OCI-LY1 (cell line): ENCODE measurements at regions not wholly inside any gene's neighbourhood (a gene's known extent, or its start where the extent isn't known, plus 50 kb on each side); places are given as distances from the start of the nearest gene placed in this dataset.

Experiments used
- CTCF ChIP-seq: fragments of 200-600 bp; sonication (generic), shearing (Covaris generic); IDR thresholded peaks from 2 replicates; pipeline ENCODE4 v1.5.1; 2017; ENCODE audit warnings: mild to moderate bottlenecking, antibody characterized with exemption, low read length, moderate library complexity, mixed read lengths
- EZH2 ChIP-seq: fragments of 200-600 bp; sonication (generic), shearing (Covaris generic); IDR thresholded peaks from 2 replicates; pipeline ENCODE4 v1.8.0; 2017; ENCODE audit warnings: borderline replicate concordance, mixed run types, mild to moderate bottlenecking, antibody characterized with exemption, low read length, moderate library complexity, mixed read lengths

- TF ChIP-seq CTCF, result no peak
- no peak for TF ChIP-seq EZH2
These were observed 133.1 kb upstream of the PRSS1 start for GRCh38 chr7:142616121-142616643.
